Glutamatergic neuron (in vitro differentiated cells): ENCODE measurements at regions not wholly inside any gene's neighbourhood (a gene's known extent, or its start where the extent isn't known, plus 50 kb on each side); places are given as distances from the start of the nearest gene placed in this dataset.

ENCODE experiments used
- DNase-seq: peaks from one replicate; pipeline ENCODE4 v3.0.0; 2022
- H3K27ac Mint-ChIP-seq: one replicate; pipeline ENCODE4 v1.8.0; 2020; ENCODE audit warnings: mild to moderate bottlenecking, mixed read lengths, inconsistent platforms; ENCODE audit not compliant: unreplicated experiment
- H3K27me3 Mint-ChIP-seq: one replicate; pipeline ENCODE4 v1.8.0; 2020; ENCODE audit warnings: mild to moderate bottlenecking, moderate library complexity, mixed read lengths, inconsistent platforms; ENCODE audit not compliant: unreplicated experiment
- H3K36me3 Mint-ChIP-seq: one replicate; pipeline ENCODE4 v1.8.0; 2020; ENCODE audit warnings: mild to moderate bottlenecking, mixed read lengths, inconsistent platforms; ENCODE audit not compliant: unreplicated experiment
- H3K4me1 Mint-ChIP-seq: one replicate; pipeline ENCODE4 v1.8.0; 2020; ENCODE audit warnings: mild to moderate bottlenecking, low read depth, mixed read lengths, inconsistent platforms; ENCODE audit not compliant: unreplicated experiment
- H3K4me3 Mint-ChIP-seq: one replicate; pipeline ENCODE4 v1.8.0; 2020; ENCODE audit warnings: mild to moderate bottlenecking, mixed read lengths, inconsistent platforms; ENCODE audit not compliant: unreplicated experiment
- H3K9me3 Mint-ChIP-seq: one replicate; pipeline ENCODE4 v1.8.0; 2020; ENCODE audit warnings: mild to moderate bottlenecking, moderate library complexity, mixed read lengths, inconsistent platforms; ENCODE audit not compliant: unreplicated experiment
- TF ChIP-seq, protein P1 (sequence below): fragments of 200-600 bp; sonication (generic); IDR thresholded peaks from one replicate; pipeline ENCODE4 v1.5.0; 2021; ENCODE audit not compliant: partially characterized antibody, unreplicated experiment

DNA sequence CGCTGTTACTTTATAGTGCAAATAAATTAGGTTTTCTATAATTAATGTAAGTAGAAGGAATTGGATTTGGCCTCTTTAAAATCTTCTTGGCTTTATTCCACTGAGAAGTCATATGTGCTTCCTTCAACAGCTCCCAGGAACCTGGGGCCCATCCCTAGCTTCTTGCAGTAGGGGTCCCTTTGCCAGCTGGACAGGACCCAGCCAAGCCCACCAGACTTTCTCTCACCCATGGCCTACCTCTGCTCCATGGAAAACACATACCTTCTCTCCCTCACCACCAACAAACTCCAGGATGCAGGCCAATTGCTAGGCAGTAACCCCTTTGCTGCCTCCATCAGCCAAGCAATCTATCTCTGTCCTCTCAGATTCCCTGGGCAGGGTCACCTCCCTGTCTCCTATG lies 84.0 kb downstream of the RSL24D1 start:
- no peak overlapping the region for H3K27ac Mint-ChIP-seq
- no peaks in the 10 kb centered on the region for H3K27me3 Mint-ChIP-seq
- no peak for DNase-seq
- TF ChIP-seq, protein P1, sequence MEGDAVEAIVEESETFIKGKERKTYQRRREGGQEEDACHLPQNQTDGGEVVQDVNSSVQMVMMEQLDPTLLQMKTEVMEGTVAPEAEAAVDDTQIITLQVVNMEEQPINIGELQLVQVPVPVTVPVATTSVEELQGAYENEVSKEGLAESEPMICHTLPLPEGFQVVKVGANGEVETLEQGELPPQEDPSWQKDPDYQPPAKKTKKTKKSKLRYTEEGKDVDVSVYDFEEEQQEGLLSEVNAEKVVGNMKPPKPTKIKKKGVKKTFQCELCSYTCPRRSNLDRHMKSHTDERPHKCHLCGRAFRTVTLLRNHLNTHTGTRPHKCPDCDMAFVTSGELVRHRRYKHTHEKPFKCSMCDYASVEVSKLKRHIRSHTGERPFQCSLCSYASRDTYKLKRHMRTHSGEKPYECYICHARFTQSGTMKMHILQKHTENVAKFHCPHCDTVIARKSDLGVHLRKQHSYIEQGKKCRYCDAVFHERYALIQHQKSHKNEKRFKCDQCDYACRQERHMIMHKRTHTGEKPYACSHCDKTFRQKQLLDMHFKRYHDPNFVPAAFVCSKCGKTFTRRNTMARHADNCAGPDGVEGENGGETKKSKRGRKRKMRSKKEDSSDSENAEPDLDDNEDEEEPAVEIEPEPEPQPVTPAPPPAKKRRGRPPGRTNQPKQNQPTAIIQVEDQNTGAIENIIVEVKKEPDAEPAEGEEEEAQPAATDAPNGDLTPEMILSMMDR = no peak
- no peaks in the 10 kb centered on the region for H3K9me3 Mint-ChIP-seq
- no peak overlapping the region for H3K4me3 Mint-ChIP-seq
- no peaks in the 10 kb centered on the region for H3K36me3 Mint-ChIP-seq
- H3K4me1 Mint-ChIP-seq = peaks cover 8% of the 10 kb centered on the region

DNA sequence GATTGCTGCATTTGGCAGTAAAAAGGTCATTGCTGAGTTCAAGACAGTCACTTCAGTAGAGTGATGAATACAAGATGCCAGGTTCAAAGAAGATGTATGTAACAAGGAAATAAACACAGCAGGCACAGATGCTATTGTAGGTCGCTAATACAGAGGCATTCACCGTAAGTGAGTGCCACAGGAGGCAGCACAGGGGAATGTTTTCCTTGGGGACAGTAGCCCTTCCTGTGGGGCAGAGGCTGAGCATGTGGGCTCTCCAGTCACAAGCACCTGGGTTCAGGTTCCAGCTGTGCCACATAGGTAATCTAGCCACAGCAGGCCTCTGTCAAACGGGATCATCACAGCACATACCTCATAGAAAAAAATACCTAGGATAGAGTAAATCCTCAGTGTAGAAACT lies 86.3 kb downstream of the RSL24D1 start:
- TF ChIP-seq, protein P1 = no peak
- no peaks in the 10 kb centered on the region for H3K9me3 Mint-ChIP-seq
- H3K36me3 Mint-ChIP-seq = no peaks in the 10 kb centered on the region
- no peak overlapping the region for H3K4me3 Mint-ChIP-seq
- no peak overlapping the region for H3K27ac Mint-ChIP-seq
- no peaks in the 10 kb centered on the region for H3K27me3 Mint-ChIP-seq
- no peak for DNase-seq
- peaks cover 8% of the 10 kb centered on the region for H3K4me1 Mint-ChIP-seq

DNA sequence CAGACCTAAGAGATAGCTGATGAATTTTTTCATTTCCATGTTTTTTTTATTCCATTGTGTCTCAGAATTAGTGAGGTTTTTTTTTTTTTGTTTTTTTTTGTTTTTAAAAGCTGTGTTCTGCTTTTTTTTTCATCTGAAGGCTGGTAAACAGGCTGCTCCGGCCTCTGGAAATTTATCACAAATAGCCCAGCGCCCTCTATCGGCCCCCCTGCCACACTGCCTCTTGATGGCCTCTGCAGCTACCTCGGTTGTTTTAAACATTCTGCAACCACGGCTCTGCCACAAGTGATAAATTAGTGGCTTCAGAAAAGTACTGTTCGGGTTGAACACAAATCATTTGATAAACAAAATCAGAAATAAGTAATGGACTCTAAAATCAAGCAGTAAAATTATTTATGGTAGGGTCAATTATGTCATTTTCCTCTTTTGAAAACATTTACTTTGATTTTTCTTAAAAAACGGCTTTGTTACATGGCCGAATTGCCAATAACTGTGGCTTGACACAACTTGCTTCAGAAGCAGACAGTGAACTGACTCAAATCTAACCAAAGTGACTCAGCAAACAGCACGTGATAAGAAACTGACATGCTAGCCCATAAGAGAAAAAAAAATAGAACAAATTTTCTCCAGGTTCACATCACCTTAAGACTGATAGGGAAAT lies 87.8 kb downstream of the RSL24D1 start:
- H3K36me3 Mint-ChIP-seq = no peaks in the 10 kb centered on the region
- H3K4me3 Mint-ChIP-seq = no peak overlapping the region
- TF ChIP-seq, protein P1 = peak; percentile 81
- H3K27me3 Mint-ChIP-seq = no peaks in the 10 kb centered on the region
- H3K27ac Mint-ChIP-seq = no peak overlapping the region
- peaks cover 8% of the 10 kb centered on the region for H3K4me1 Mint-ChIP-seq
- H3K9me3 Mint-ChIP-seq = no peaks in the 10 kb centered on the region
- peak; percentile 88 for DNase-seq

DNA sequence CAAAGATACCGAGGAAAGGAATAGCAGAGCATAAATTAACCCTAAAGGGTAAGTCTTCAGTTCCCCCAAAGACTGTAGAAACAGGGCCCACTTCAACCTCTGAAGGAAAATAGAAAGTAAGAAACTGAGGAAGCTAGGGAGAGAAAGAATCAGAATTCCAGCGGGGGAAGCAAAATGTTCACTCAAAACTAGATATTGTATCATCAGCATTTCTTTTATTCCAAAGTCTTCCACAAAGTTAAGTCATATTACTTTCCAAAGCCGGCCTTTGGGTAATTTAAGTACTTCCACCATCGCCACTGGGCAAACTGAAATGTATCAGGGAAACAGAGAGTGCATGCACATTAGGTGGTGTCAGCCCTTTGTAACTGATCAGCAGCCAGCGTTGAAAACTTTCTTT lies 88.3 kb downstream of the RSL24D1 start:
- TF ChIP-seq, protein P1 = no peak
- H3K9me3 Mint-ChIP-seq = no peaks in the 10 kb centered on the region

DNA sequence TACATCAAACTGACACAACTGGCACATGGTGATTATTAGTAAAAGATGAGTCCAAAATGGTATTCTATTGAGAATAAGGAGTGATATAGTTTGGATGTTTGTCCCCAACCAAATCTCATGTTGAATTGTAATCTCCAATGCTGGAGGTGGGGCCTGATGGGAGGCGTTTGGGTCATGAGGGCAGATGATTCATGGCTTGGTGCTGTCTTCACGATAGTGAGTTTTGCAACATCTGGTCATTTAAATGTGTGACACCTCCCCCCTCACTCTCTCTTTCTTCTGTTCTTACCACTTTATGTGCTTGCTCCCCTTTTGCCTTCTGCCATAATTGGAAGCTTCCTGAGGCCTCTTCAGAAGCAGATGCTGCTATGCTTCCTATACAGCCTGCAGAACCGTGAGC lies 90.6 kb downstream of the RSL24D1 start:
- Mint-ChIP-seq H3K27ac (no peak overlapping the region), H3K27me3 (no peaks in the 10 kb centered on the region), H3K4me1 (peaks cover 8% of the 10 kb centered on the region), H3K9me3 (no peaks in the 10 kb centered on the region), H3K4me3 (no peak overlapping the region), H3K36me3 (no peaks in the 10 kb centered on the region)
- DNase-seq = no peak
- TF ChIP-seq, protein P1 = no peak

More for the DNA sequence above, 88.3 kb downstream of the RSL24D1 start:
- no peak overlapping the region for H3K4me3 Mint-ChIP-seq
- no peaks in the 10 kb centered on the region for H3K27me3 Mint-ChIP-seq
- no peak for DNase-seq
- H3K27ac Mint-ChIP-seq = no peak overlapping the region
- no peaks in the 10 kb centered on the region for H3K36me3 Mint-ChIP-seq
- peaks cover 8% of the 10 kb centered on the region for H3K4me1 Mint-ChIP-seq
